ENCODE measurements at regions not wholly inside any gene's neighbourhood (a gene's known extent, or its start where the extent isn't known, plus 50 kb on each side); places are given as distances from the start of the nearest gene placed in this dataset.

GRCh38 chr20:41770965-41771364, 152.8 kb upstream of the CHD6 start:
- no peak for TF ChIP-seq GATA2 (IDR thresholded peaks at IDR 0.05; ENCODE audit: low read depth, low read length)
- TF ChIP-seq GATA3 (IDR thresholded peaks at IDR 0.05; ENCODE audit: low read depth, low read length), result no peak

All from SH-SY5Y (cell line).